ENCODE measurements at regions not wholly inside any gene's neighbourhood (a gene's known extent, or its start where the extent isn't known, plus 50 kb on each side); places are given as distances from the start of the nearest gene placed in this dataset.
"Not testable (repeated sequence)": the region's sequence is repeated elsewhere in the genome, so short reads cannot be mapped to it uniquely, and the experiment has no call there.

DNA sequence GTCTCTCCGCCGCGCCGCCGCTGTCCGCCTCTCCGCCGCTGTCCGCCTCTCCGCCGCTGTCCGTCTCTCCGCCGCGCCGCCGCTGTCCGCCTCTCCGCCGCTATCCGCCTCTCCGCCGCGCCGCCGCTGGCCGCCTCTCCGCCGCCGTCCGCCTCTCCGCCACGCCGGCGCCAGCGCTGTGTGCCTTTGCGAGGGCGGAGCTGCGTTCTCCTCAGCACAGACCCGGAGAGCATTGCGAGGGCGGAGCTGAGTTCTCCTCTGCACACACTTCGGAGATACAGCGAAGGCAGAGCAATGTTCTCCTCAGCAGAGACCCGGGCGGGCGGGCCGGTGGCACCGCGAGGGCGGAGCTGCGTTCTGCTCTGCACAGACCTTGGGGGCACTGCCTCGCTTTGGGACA, 327.4 kb upstream of the PLGLB1 start:
- POLR2A ChIA-PET; H3K27me3 ChIP-seq (replicated peaks; ENCODE audit: control insufficient read depth, insufficient read depth, low read length); H3K36me3 ChIP-seq (ENCODE audit: control insufficient read depth, insufficient read depth, low read length); BruUV-seq (replicated peaks); H3K4me3 ChIP-seq (ENCODE audit: low read depth, low read length); H3K36me3 Mint-ChIP-seq (ENCODE audit: insufficient read depth, unreplicated experiment); CTCF ChIA-PET; H3K9me3 ChIP-seq; H3K27me3 Mint-ChIP-seq (ENCODE audit: insufficient read depth, unreplicated experiment); intact Hi-C loops (cut with micrococcal nuclease; ENCODE audit: unreplicated experiment); H3K4me1 Mint-ChIP-seq (ENCODE audit: low read depth, unreplicated experiment); H3K27ac Mint-ChIP-seq (ENCODE audit: unreplicated experiment); H3K4me1 ChIP-seq; H3K9me3 Mint-ChIP-seq (ENCODE audit: unreplicated experiment); DNase-seq; H3K4me3 Mint-ChIP-seq (ENCODE audit: unreplicated experiment): not testable (repeated sequence)

GRCh38 chr2:87352178-87352934, 330.7 kb upstream of the PLGLB1 start:
- H3K4me1 ChIP-seq; CTCF ChIA-PET; H3K4me1 Mint-ChIP-seq (ENCODE audit: low read depth, unreplicated experiment); H3K4me3 Mint-ChIP-seq (ENCODE audit: unreplicated experiment); H3K36me3 ChIP-seq (ENCODE audit: control insufficient read depth, insufficient read depth, low read length); intact Hi-C loops (cut with micrococcal nuclease; ENCODE audit: unreplicated experiment); DNase-seq; H3K4me3 ChIP-seq (ENCODE audit: low read depth, low read length); H3K9me3 ChIP-seq; BruUV-seq (replicated peaks); H3K27ac Mint-ChIP-seq (ENCODE audit: unreplicated experiment); H3K36me3 Mint-ChIP-seq (ENCODE audit: insufficient read depth, unreplicated experiment); POLR2A ChIA-PET; H3K27me3 Mint-ChIP-seq (ENCODE audit: insufficient read depth, unreplicated experiment); H3K9me3 Mint-ChIP-seq (ENCODE audit: unreplicated experiment); H3K27me3 ChIP-seq (replicated peaks; ENCODE audit: control insufficient read depth, insufficient read depth, low read length): not testable (repeated sequence)

GRCh38 chr2:87353408-87353807, 331.8 kb upstream of the PLGLB1 start:
- H3K36me3 ChIP-seq (ENCODE audit: control insufficient read depth, insufficient read depth, low read length); H3K9me3 Mint-ChIP-seq (ENCODE audit: unreplicated experiment); DNase-seq; POLR2A ChIA-PET; BruUV-seq (replicated peaks); H3K4me1 Mint-ChIP-seq (ENCODE audit: low read depth, unreplicated experiment); H3K36me3 Mint-ChIP-seq (ENCODE audit: insufficient read depth, unreplicated experiment); H3K9me3 ChIP-seq; H3K27ac Mint-ChIP-seq (ENCODE audit: unreplicated experiment); CTCF ChIA-PET; H3K4me3 ChIP-seq (ENCODE audit: low read depth, low read length); H3K27me3 ChIP-seq (replicated peaks; ENCODE audit: control insufficient read depth, insufficient read depth, low read length); H3K4me1 ChIP-seq; intact Hi-C loops (cut with micrococcal nuclease; ENCODE audit: unreplicated experiment); H3K4me3 Mint-ChIP-seq (ENCODE audit: unreplicated experiment); H3K27me3 Mint-ChIP-seq (ENCODE audit: insufficient read depth, unreplicated experiment): not testable (repeated sequence)

DNA sequence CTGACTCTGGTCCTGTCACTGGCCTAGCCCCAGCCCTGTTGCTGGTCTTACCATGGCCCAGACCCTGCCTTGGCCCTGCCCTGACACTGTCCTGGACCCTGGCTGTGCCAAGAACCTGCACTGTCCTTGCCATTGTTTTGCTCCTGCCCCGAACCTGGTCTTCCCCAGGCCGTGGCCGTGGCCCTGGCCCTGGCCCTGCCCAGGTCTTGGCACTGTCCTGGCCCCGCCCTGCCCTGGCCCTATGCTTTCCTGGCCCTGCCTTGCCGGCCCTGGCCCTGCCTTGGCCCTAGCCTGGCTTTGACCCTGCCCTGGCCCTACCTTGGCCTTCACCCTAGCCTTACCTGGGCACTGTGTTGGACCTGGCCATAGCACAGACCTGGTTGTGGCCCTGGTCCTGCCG, 332.5 kb upstream of the PLGLB1 start:
- H3K9me3 Mint-ChIP-seq (ENCODE audit: unreplicated experiment); DNase-seq; H3K9me3 ChIP-seq; BruUV-seq (replicated peaks); H3K4me3 ChIP-seq (ENCODE audit: low read depth, low read length); intact Hi-C loops (cut with micrococcal nuclease; ENCODE audit: unreplicated experiment); H3K27ac Mint-ChIP-seq (ENCODE audit: unreplicated experiment); H3K27me3 Mint-ChIP-seq (ENCODE audit: insufficient read depth, unreplicated experiment); POLR2A ChIA-PET; H3K36me3 ChIP-seq (ENCODE audit: control insufficient read depth, insufficient read depth, low read length); H3K4me1 ChIP-seq; H3K4me1 Mint-ChIP-seq (ENCODE audit: low read depth, unreplicated experiment); H3K4me3 Mint-ChIP-seq (ENCODE audit: unreplicated experiment); H3K27me3 ChIP-seq (replicated peaks; ENCODE audit: control insufficient read depth, insufficient read depth, low read length); CTCF ChIA-PET; H3K36me3 Mint-ChIP-seq (ENCODE audit: insufficient read depth, unreplicated experiment): not testable (repeated sequence)

GRCh38 chr2:87360250-87360649, 338.6 kb upstream of the PLGLB1 start:
- H3K36me3 Mint-ChIP-seq (ENCODE audit: insufficient read depth, unreplicated experiment); CTCF ChIA-PET; H3K27me3 ChIP-seq (replicated peaks; ENCODE audit: control insufficient read depth, insufficient read depth, low read length); BruUV-seq (replicated peaks); intact Hi-C loops (cut with micrococcal nuclease; ENCODE audit: unreplicated experiment); H3K4me3 Mint-ChIP-seq (ENCODE audit: unreplicated experiment); H3K9me3 ChIP-seq; H3K27me3 Mint-ChIP-seq (ENCODE audit: insufficient read depth, unreplicated experiment); POLR2A ChIA-PET; H3K4me1 ChIP-seq; H3K4me1 Mint-ChIP-seq (ENCODE audit: low read depth, unreplicated experiment); H3K27ac Mint-ChIP-seq (ENCODE audit: unreplicated experiment); H3K9me3 Mint-ChIP-seq (ENCODE audit: unreplicated experiment); H3K4me3 ChIP-seq (ENCODE audit: low read depth, low read length); H3K36me3 ChIP-seq (ENCODE audit: control insufficient read depth, insufficient read depth, low read length); DNase-seq: not testable (repeated sequence)

DNA sequence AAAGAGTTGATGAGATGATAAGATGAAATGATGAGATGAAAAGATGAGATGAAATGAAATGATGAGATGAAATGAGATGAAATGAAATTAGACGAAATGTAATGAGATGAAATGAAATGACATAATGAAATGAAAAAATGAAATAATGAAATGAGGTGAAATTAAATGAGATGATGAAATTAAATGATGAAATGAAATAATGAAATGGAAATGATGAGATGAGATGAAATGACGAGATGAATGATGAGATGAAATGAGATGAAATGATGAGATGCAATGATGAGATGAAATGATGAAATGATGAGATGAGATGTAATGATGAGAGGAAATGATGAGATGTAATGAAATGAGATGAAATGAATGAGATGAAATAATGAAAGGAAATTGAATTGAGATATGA, 339.3 kb upstream of the PLGLB1 start:
- H3K27me3 ChIP-seq (replicated peaks; ENCODE audit: control insufficient read depth, insufficient read depth, low read length); H3K27me3 Mint-ChIP-seq (ENCODE audit: insufficient read depth, unreplicated experiment); H3K4me1 ChIP-seq; POLR2A ChIA-PET; H3K36me3 ChIP-seq (ENCODE audit: control insufficient read depth, insufficient read depth, low read length); DNase-seq; H3K4me3 ChIP-seq (ENCODE audit: low read depth, low read length); CTCF ChIA-PET; BruUV-seq (replicated peaks); H3K4me1 Mint-ChIP-seq (ENCODE audit: low read depth, unreplicated experiment); H3K36me3 Mint-ChIP-seq (ENCODE audit: insufficient read depth, unreplicated experiment); H3K4me3 Mint-ChIP-seq (ENCODE audit: unreplicated experiment); H3K9me3 Mint-ChIP-seq (ENCODE audit: unreplicated experiment); intact Hi-C loops (cut with micrococcal nuclease; ENCODE audit: unreplicated experiment); H3K9me3 ChIP-seq; H3K27ac Mint-ChIP-seq (ENCODE audit: unreplicated experiment): not testable (repeated sequence)

- H3K4me1 ChIP-seq; BruUV-seq (replicated peaks); H3K36me3 Mint-ChIP-seq (ENCODE audit: insufficient read depth, unreplicated experiment); H3K27me3 ChIP-seq (replicated peaks; ENCODE audit: control insufficient read depth, insufficient read depth, low read length); H3K36me3 ChIP-seq (ENCODE audit: control insufficient read depth, insufficient read depth, low read length); H3K27me3 Mint-ChIP-seq (ENCODE audit: insufficient read depth, unreplicated experiment); H3K9me3 ChIP-seq; intact Hi-C loops (cut with micrococcal nuclease; ENCODE audit: unreplicated experiment); H3K4me1 Mint-ChIP-seq (ENCODE audit: low read depth, unreplicated experiment); DNase-seq; H3K4me3 ChIP-seq (ENCODE audit: low read depth, low read length); H3K9me3 Mint-ChIP-seq (ENCODE audit: unreplicated experiment); POLR2A ChIA-PET; CTCF ChIA-PET; H3K27ac Mint-ChIP-seq (ENCODE audit: unreplicated experiment); H3K4me3 Mint-ChIP-seq (ENCODE audit: unreplicated experiment): not testable (repeated sequence)
Measured at GRCh38 chr2:87361805-87362204, 340.2 kb upstream of the PLGLB1 start.
